GM13976 (cell line): ENCODE measurements at regions not wholly inside any gene's neighbourhood (a gene's known extent, or its start where the extent isn't known, plus 50 kb on each side); places are given as distances from the start of the nearest gene placed in this dataset.

ENCODE experiments used
- DNase-seq: peaks from one replicate; pipeline ENCODE4 v3.0.0; 2012; ENCODE audit warnings: low spot score
- in situ Hi-C: fragments of 300-500 bp; cut with MboI; formaldehyde crosslinking; loops from one replicate; pipeline ENCODE4 v1.12.0; 2022; ENCODE audit warnings: low sequenced_read_pairs, mixed read lengths, inconsistent platforms; ENCODE audit not compliant: unreplicated experiment
- TF ChIP-seq, protein P1 (sequence below): IDR thresholded peaks from 2 replicates; pipeline ENCODE4 v1.5.1; 2012; ENCODE audit warnings: borderline replicate concordance, mild to moderate bottlenecking; ENCODE audit not compliant: insufficient read depth; ENCODE audit errors: extremely low read depth, missing control alignments, control extremely low read depth

DNA sequence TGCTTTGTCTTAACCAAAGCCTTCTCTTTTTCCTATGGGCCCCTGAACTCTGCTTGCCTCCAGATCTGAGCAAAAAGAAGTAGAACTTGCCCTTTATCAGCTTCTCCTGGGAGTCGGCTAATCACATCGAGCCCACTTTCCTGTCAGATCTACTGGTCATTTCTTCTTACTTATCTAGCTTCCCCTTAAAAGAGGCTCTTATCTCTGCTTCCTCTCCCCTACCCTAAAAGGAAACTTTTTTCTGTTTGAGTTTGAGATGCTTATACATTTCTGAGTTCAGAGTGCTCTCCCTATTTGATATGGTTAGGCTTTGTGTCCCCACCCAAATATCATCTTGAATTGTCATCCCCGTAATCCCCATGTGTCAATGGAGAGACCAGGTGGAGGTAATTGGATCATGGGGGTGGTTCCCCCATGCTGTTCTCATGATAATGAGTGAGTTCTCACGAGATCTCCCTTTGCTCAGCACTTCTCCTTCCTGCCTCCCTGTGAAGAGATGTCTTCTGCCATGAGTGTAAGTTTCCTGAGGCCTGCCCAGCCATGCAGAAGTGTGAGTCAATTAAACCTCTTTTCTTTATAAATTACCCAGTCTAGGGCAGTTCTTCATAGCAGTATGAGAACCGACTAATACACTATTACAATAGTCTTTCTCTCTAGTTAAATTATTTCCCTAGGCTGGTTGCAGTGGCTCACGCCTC is 114.7 kb upstream of the AMN1 start:
- DNase-seq: no peak
- TF ChIP-seq, protein P1, sequence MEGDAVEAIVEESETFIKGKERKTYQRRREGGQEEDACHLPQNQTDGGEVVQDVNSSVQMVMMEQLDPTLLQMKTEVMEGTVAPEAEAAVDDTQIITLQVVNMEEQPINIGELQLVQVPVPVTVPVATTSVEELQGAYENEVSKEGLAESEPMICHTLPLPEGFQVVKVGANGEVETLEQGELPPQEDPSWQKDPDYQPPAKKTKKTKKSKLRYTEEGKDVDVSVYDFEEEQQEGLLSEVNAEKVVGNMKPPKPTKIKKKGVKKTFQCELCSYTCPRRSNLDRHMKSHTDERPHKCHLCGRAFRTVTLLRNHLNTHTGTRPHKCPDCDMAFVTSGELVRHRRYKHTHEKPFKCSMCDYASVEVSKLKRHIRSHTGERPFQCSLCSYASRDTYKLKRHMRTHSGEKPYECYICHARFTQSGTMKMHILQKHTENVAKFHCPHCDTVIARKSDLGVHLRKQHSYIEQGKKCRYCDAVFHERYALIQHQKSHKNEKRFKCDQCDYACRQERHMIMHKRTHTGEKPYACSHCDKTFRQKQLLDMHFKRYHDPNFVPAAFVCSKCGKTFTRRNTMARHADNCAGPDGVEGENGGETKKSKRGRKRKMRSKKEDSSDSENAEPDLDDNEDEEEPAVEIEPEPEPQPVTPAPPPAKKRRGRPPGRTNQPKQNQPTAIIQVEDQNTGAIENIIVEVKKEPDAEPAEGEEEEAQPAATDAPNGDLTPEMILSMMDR: no peak
- in situ Hi-C loops: no loop called here

DNA sequence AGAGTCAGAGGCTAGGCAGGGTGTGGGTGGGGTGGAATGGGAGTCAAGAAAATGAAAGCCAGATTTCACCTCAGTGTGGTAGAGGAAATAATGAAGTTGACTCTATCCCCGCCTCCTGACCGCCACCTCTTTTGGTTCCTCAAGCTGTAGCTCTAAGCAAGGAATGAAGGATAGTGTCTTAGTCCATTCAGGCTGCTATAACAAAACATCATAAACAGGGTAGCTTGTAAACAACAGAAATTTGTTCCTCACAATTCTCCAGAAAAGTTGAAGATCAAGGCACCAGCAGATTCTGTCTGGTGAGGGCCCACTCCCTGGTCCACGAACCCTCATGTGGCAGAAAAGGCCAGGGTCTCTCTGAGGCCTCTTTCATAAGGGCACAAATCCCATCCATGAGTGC is 109.1 kb upstream of the AMN1 start:
- in situ Hi-C loops: no loop called here
- no peak for DNase-seq
- TF ChIP-seq, protein P1: no peak

DNA sequence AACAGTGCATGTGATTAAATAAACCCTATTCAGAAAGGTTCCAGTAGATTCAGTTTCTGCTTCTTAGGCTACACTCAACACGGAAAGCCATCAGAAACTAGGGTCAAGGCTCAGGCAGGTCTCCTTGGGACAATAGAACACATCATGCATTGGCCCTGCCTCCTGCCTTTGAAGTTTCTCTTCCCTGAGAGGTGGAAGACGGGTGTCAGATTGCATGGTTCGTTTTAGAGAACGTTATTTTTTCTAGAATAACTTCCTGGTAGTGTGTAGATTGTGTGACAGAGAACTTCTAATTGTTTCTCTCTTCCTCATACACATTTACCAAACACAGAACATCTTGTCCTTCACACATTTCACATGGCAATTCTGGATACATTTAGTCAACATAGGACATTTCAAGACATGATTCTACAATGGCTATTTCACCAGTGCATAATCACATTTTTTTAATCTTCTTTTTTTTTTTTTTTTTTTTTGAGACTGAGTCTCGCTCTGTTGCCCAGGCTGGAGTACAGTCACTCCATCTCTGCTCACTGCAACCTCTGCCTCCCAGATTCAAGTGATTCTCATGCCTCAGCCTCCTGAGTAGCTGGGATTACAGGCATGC is 106.6 kb upstream of the AMN1 start:
- in situ Hi-C loops: no loop called here
- TF ChIP-seq, protein P1: no peak
- peak; percentile 23 for DNase-seq

DNA sequence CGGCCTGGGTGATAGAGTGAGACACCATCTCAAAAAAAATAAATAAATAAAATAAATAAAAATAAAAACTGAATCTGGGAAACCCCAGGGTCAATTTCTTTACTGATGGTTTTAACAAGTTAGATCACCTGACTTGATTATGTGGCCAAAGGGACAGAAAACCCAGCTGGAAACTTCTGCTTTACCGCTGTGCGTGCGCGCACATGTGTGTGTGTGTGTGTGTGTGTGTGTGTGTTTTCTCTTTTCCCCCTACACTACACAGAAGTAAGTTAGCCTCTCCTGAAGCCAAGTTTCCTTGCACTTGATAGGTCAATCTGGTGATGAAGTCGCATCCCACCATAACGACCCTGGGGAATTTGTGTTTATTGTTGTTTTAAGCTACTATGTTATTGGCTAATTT is 105.3 kb upstream of the AMN1 start:
- DNase-seq: no peak
- TF ChIP-seq, protein P1: no peak
- in situ Hi-C loops: no loop called here

DNA sequence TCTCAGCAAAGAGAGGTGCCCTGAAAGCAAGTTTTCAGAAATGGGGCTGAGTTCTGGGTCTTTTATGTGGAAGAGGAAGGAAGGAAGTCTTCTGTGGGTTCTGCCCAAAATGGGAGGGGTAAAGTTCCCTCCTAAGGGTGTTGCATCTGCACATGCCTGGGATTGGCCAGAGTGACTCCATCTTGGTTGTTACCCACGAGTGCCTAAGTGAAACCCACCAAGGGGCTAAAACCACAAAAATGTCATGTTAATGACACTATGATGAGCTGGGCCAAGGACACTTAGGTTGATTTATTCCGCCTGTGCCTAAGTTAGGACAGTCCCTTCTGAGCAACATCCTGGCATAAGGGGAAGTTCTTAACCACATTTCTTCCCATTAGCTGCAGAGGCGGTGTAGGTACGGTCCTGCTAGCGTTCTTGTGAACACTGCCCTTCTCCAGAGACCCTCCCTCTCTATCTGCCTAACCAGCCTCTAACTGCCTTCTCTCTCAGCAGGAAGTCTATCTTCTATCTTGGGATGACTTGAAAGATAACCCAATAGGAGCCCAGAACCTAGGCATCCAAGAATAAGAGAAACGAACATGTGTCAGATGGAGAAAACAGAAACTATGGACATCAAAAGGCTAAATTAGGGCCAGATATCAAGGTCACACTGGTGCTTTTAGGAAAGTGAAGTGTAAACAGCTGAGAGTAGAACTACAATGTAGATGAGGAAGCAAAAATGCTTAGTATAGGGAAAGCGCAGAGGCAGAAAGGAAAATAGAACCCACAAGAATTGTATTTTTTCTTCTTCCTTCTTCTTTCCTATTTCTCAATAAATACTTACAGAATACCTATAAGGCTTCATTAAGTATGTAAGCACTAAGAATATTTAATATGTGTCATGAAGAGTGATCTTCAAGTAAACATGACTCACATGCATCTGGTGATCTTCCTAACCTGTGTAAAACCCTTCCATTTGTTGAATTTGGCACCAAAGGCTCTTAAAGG is 104.2 kb upstream of the AMN1 start:
- TF ChIP-seq, protein P1: no peak
- in situ Hi-C loops: no loop called here
- no peak for DNase-seq

DNA sequence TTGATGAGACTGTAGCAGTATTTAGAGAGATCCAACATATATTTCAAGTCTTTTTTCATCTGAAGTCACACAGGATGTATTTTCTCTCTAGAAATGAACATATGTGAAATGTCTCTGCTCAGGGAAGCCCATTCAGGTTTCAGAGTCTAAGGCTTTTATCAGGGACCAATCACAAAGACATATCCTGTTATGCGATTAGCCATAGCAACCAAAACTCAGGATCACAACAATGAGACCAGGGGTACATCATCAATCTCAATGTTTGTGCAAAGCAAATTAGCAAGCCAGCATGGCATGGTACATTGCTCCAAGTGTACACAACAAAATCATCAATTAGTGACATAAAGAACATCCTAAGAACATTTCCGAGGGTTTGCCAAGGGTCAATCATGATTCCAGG is 99.2 kb upstream of the AMN1 start:
- DNase-seq: no peak
- in situ Hi-C loops: no loop called here
- TF ChIP-seq, protein P1: no peak
